SK-N-SH treated with all-trans-retinoic acid at 6 μM for 48 hours (cell line): ENCODE measurements at regions not wholly inside any gene's neighbourhood (a gene's known extent, or its start where the extent isn't known, plus 50 kb on each side); places are given as distances from the start of the nearest gene placed in this dataset.

ENCODE experiments used
- ZC3H10 ChIP-seq: fragments of 250-450 bp; sonication (Bioruptor Pico); IDR thresholded peaks from 2 replicates; pipeline ENCODE4 v1.5.1; 2021; ENCODE audit warnings: mild to moderate bottlenecking, moderate library complexity
- ZFP30 ChIP-seq: fragments of 450-650 bp; formaldehyde crosslinking; IDR thresholded peaks from 2 replicates; pipeline ENCODE4 v1.5.0; 2022; ENCODE audit warnings: mild to moderate bottlenecking, moderate library complexity

- TF ChIP-seq ZC3H10 (CRISPR knock-in tag) (no peak; the same call in 1 of the 2 replicates), ZFP30 (CRISPR knock-in tag) (no peak)
These were observed 475.2 kb upstream of the MARCKS start for GRCh38 chr6:113381959-113382358.
